ENCODE measurements at regions not wholly inside any gene's neighbourhood (a gene's known extent, or its start where the extent isn't known, plus 50 kb on each side); places are given as distances from the start of the nearest gene placed in this dataset.

GRCh38 chr16:77584205-77584859 lies 138.0 kb upstream of the NUDT7 start:
- H3K4me1 ChIP-seq, result no peaks in the 10 kb centered on the region
- no peak overlapping the region for H3K4me3 ChIP-seq
- WGBS, 2 donors, result 27 to 30% methylated on average over 7 of the region's 7 CpGs
- H3K27me3 ChIP-seq, result peaks cover 0 to 33% (median 0%) of the 10 kb centered on the region in 4 donors
- intact Hi-C loops (cut with DNase I), result loop anchor here (5.0 kb wide), 1 partner anchor 347 kb away; no protein-coding TSS in a partner anchor
- no peak overlapping the region for H3K27ac ChIP-seq
- H3K9me3 ChIP-seq, result no peaks in the 10 kb centered on the region
- DNase-seq, result no peak
- no peak for TF ChIP-seq POLR2A (IDR thresholded peaks at IDR 0.05)
- TF ChIP-seq CTCF (IDR thresholded peaks at IDR 0.05), result peak; percentile 47 to 92 (median 90)
- no peaks in the 10 kb centered on the region for H3K36me3 ChIP-seq

DNA sequence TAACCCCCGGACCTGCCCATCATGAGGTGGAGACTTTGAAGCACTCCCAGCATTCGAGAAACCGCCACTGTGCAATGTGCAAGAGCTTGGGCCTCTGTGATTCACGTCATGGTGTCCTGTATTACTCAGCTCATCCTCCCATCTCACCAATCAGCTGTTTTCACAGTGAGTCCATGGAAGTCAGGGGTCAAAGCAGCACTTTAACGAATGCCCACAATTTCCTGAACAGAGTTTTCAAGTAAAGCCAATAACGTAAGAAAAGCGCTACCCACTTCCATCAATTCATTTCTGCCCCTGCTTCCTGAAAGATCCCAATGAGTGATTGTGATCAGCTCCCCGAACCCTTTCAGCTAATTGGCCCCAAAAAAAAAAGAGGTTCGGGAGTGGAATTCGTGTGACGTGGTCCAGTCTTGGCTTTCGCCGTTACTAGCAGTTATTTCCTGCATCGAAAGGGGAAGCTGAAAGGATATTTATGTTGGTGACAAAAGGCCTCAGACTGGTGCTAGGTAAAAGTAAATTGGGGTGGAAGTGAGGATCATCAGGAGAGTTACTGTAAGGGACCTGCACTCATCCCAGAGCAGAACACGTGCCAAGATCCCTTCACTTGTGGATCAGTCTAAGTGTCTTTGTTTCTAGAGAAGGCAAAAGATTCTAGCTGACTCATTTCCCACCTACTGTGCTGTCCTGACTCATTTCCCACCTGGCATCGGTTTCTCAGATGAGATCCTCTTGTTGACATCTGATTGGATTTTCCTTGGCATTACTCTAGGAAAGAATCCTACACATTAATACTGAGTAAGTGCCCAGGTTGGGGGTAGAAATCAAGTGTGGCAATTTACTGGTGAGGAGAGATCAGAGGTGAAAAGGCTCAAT lies 136.7 kb upstream of the NUDT7 start:
- no peaks in the 10 kb centered on the region for H3K9me3 ChIP-seq
- no peak for DNase-seq
- no peak overlapping the region for H3K4me3 ChIP-seq
- H3K27me3 ChIP-seq, result peaks cover 0 to 33% (median 0%) of the 10 kb centered on the region in 4 donors
- WGBS, 2 donors, result 60 to 74% methylated on average over 16 of the region's 16 CpGs
- intact Hi-C loops (cut with DNase I), result no loop called here
- peak overlapping the region in 2 of 4 donors; percentile 40 to 56 for H3K27ac ChIP-seq
- TF ChIP-seq CTCF (IDR thresholded peaks at IDR 0.05), result no peak
- no peak for TF ChIP-seq POLR2A (IDR thresholded peaks at IDR 0.05)
- no peaks in the 10 kb centered on the region for H3K36me3 ChIP-seq
- no peaks in the 10 kb centered on the region for H3K4me1 ChIP-seq

- no peaks in the 10 kb centered on the region for H3K36me3 ChIP-seq
- H3K9me3 ChIP-seq, result no peaks in the 10 kb centered on the region
- peaks cover 0 to 14% (median 0%) of the 10 kb centered on the region in 4 donors for H3K27me3 ChIP-seq
- no peak for DNase-seq
- intact Hi-C loops (cut with DNase I), result no loop called here
- no peak overlapping the region for H3K27ac ChIP-seq
- WGBS, 2 donors, result 65 to 74% methylated on average over 3 of the region's 3 CpGs
- no peak overlapping the region for H3K4me3 ChIP-seq
- no peaks in the 10 kb centered on the region for H3K4me1 ChIP-seq
- no peak for TF ChIP-seq POLR2A (IDR thresholded peaks at IDR 0.05)
- TF ChIP-seq CTCF (IDR thresholded peaks at IDR 0.05), result no peak
These were observed 133.9 kb upstream of the NUDT7 start for GRCh38 chr16:77588389-77588788.

DNA sequence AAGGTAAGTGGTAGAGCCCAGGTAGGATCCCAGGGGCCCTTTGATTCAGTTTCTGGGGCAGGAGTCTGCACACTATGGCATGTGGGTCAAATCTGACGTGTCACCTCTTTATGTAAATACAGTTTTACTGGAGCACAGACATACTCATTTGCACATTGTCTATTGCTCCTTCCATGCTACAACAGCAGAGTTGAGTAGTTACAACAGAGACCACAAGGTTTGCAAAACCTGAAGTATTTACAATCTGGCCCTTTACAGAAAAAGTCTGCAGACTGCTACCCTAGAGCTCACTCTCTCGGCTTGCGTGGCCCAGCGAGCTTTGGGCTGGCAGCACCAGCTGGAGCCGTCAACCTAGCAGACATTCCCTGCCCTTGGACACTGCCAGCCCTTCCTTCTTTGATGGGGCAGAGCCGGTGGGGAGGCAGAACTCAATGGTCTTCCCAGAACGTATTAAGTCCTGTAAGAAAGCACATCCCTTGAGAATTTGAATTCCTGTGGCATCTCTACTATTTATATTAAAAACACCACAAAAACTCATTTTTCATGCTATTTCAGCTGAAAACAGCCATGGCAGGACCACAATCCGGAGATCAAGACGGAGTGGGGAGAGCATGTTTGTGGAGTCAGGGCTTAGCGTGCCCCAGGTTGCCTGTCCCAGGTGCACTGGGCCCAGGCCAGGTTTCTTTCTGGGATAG lies 133.1 kb upstream of the NUDT7 start:
- intact Hi-C loops (cut with DNase I), result no loop called here
- TF ChIP-seq CTCF (IDR thresholded peaks at IDR 0.05) (no peak), POLR2A (IDR thresholded peaks at IDR 0.05) (no peak)

More for the DNA sequence above, 133.1 kb upstream of the NUDT7 start:
- no peaks in the 10 kb centered on the region for H3K36me3 ChIP-seq
- H3K4me1 ChIP-seq, result no peaks in the 10 kb centered on the region
- 62 to 83% methylated on average over 6 to 10 of the region's 10 CpGs for WGBS, 2 donors
- H3K27me3 ChIP-seq, result peaks cover 0 to 14% (median 0%) of the 10 kb centered on the region in 4 donors
- no peak overlapping the region for H3K4me3 ChIP-seq
- no peaks in the 10 kb centered on the region for H3K9me3 ChIP-seq
- DNase-seq, result no peak
- H3K27ac ChIP-seq, result no peak overlapping the region
